Bronchial epithelial cell (primary cell): ENCODE measurements at regions not wholly inside any gene's neighbourhood (a gene's known extent, or its start where the extent isn't known, plus 50 kb on each side); places are given as distances from the start of the nearest gene placed in this dataset.

ENCODE experiments used
- DNase-seq: peaks from one replicate; pipeline ENCODE4 v3.0.0-alpha.2; 2010; ENCODE audit warnings: low read depth
- FAIRE-seq: peaks from 2 replicates; lab custom pipeline; 2011; peaks lifted over from hg19 to GRCh38; lab: Jason Lieb, UNC
- H3K27me3 ChIP-seq: 2 replicates; pipeline ENCODE4 v1.5.1; 2011; ENCODE audit warnings: low read length; ENCODE audit not compliant: control insufficient read depth, insufficient read depth
- H3K36me3 ChIP-seq: 2 replicates; pipeline ENCODE4 v1.5.1; 2011; ENCODE audit warnings: low read length; ENCODE audit not compliant: control insufficient read depth, insufficient read depth
- H3K4me3 ChIP-seq: 2 replicates; pipeline ENCODE4 v1.5.1; 2011; ENCODE audit warnings: mild to moderate bottlenecking, low read depth, low read length, control low read depth
- CTCF ChIP-seq: IDR thresholded peaks from 2 replicates; pipeline ENCODE4 v1.5.1; 2011; ENCODE audit warnings: mild to moderate bottlenecking, moderate library complexity, low read length, control low read depth, inconsistent platforms; ENCODE audit not compliant: insufficient read depth, severe bottlenecking

GRCh38 chr7:142407939-142408570 is 150.2 kb upstream of the PRSS58 start:
- no peak for DNase-seq
- Histone ChIP-seq H3K4me3 (no peak overlapping the region), H3K27me3 (no peaks in the 10 kb centered on the region), H3K36me3 (no peaks in the 10 kb centered on the region)
- FAIRE-seq = no peak
- no peak for TF ChIP-seq CTCF

GRCh38 chr7:142405122-142405765 is 147.4 kb upstream of the PRSS58 start:
- no peak for TF ChIP-seq CTCF
- H3K4me3 ChIP-seq = no peak overlapping the region
- H3K27me3 ChIP-seq = no peaks in the 10 kb centered on the region
- FAIRE-seq (no peak), DNase-seq (no peak)
- H3K36me3 ChIP-seq = no peaks in the 10 kb centered on the region

- DNase-seq = no peak
- H3K36me3 ChIP-seq = no peaks in the 10 kb centered on the region
- no peaks in the 10 kb centered on the region for H3K27me3 ChIP-seq
- no peak overlapping the region for H3K4me3 ChIP-seq
- no peak for FAIRE-seq
- TF ChIP-seq CTCF = no peak
These were observed 144.1 kb upstream of the PRSS58 start for GRCh38 chr7:142401951-142402350.

- Histone ChIP-seq H3K4me3 (no peak overlapping the region), H3K27me3 (no peaks in the 10 kb centered on the region), H3K36me3 (no peaks in the 10 kb centered on the region)
- DNase-seq = no peak
- TF ChIP-seq CTCF = no peak
- peak; percentile 88 for FAIRE-seq
These were observed 142.2 kb upstream of the PRSS58 start for GRCh38 chr7:142400042-142400533.

- Histone ChIP-seq H3K36me3 (no peaks in the 10 kb centered on the region), H3K4me3 (no peak overlapping the region), H3K27me3 (no peaks in the 10 kb centered on the region)
- DNase-seq (no peak), FAIRE-seq (peak; percentile 94)
- peak; percentile 42 for TF ChIP-seq CTCF
These were observed 133.5 kb upstream of the PRSS58 start for GRCh38 chr7:142391191-142391992.
